Large intestine (tissue), 3 donors: ENCODE measurements at regions not wholly inside any gene's neighbourhood (a gene's known extent, or its start where the extent isn't known, plus 50 kb on each side); places are given as distances from the start of the nearest gene placed in this dataset.
A peak's percentile ranks its signal among the peaks of the same experiment; 100 is the strongest.
"Not testable (repeated sequence)": the region's sequence is repeated elsewhere in the genome, so short reads cannot be mapped to it uniquely, and the experiment has no call there.

Source experiments
- DNase-seq, 2 donors: peaks; one replicate each; pipeline versions ENCODE4 v3.0.0 to v3.0.0-alpha.2; 2013
- H3K27ac ChIP-seq: one replicate; pipeline ENCODE4 v1.5.1; 2013; ENCODE audit warnings: low read length
- H3K27me3 ChIP-seq: 2 replicates; pipeline ENCODE4 v1.6.1; 2013; ENCODE audit warnings: low read length; ENCODE audit not compliant: control insufficient read depth, insufficient read depth
- H3K36me3 ChIP-seq: 2 replicates; pipeline ENCODE4 v1.6.1; 2013; ENCODE audit warnings: low read length; ENCODE audit not compliant: control insufficient read depth, insufficient read depth
- H3K4me1 ChIP-seq: one replicate; pipeline ENCODE4 v1.6.1; 2013; ENCODE audit warnings: low read length; ENCODE audit not compliant: control insufficient read depth, insufficient read depth
- H3K4me3 ChIP-seq: one replicate; pipeline ENCODE4 v1.5.1; 2013; ENCODE audit warnings: low read length
- H3K9me3 ChIP-seq: one replicate; pipeline ENCODE4 v1.6.1; 2013; ENCODE audit warnings: mild to moderate bottlenecking, low read depth, low read length, moderate library complexity; ENCODE audit not compliant: control insufficient read depth
- WGBS: methylation state at CpG from one replicate; pipeline ENCODE4 v1.1.5; 2013; ENCODE audit warnings: low lambda C conversion rate; ENCODE audit not compliant: insufficient coverage; 5-methylcytosine and 5-hydroxymethylcytosine counted together

GRCh38 chr20:22529150-22530019 lies 55.0 kb downstream of the FOXA2 start:
- no peaks in the 10 kb centered on the region for H3K9me3 ChIP-seq
- H3K4me3 ChIP-seq: no peak overlapping the region
- no peaks in the 10 kb centered on the region for H3K27me3 ChIP-seq
- no peak for DNase-seq
- no peaks in the 10 kb centered on the region for H3K36me3 ChIP-seq
- peaks cover 9% of the 10 kb centered on the region for H3K4me1 ChIP-seq
- 83% methylated on average over 2 of the region's 13 CpGs for WGBS
- H3K27ac ChIP-seq: no peak overlapping the region

- DNase-seq: no peak
- Histone ChIP-seq H3K27me3 (no peaks in the 10 kb centered on the region), H3K4me1 (peaks cover 7% of the 10 kb centered on the region), H3K9me3 (no peaks in the 10 kb centered on the region), H3K27ac (no peak overlapping the region), H3K36me3 (no peaks in the 10 kb centered on the region), H3K4me3 (no peak overlapping the region)
- no CpG with 5 or more reads among the region's 3 CpGs for WGBS
Measured at GRCh38 chr20:22526512-22527012, 57.8 kb downstream of the FOXA2 start.

- no CpG with 5 or more reads among the region's 7 CpGs for whole genome bisulfite sequencing
- DNase-seq: no peak
- no peak overlapping the region for H3K4me3 ChIP-seq
- H3K4me1 ChIP-seq: peaks cover 7% of the 10 kb centered on the region
- no peak overlapping the region for H3K27ac ChIP-seq
- no peaks in the 10 kb centered on the region for H3K36me3 ChIP-seq
- H3K27me3 ChIP-seq: no peaks in the 10 kb centered on the region
- H3K9me3 ChIP-seq: no peaks in the 10 kb centered on the region
Measured at GRCh38 chr20:22525821-22526220, 58.6 kb downstream of the FOXA2 start.

- Histone ChIP-seq H3K27me3 (no peaks in the 10 kb centered on the region), H3K4me3 (no peak overlapping the region), H3K9me3 (no peaks in the 10 kb centered on the region), H3K36me3 (no peaks in the 10 kb centered on the region), H3K27ac (no peak overlapping the region), H3K4me1 (peaks cover 7% of the 10 kb centered on the region)
- no CpG with 5 or more reads among the region's 4 CpGs for WGBS
- DNase-seq: no peak
Measured at GRCh38 chr20:22525069-22525820, 59.1 kb downstream of the FOXA2 start.

GRCh38 chr20:22524393-22525015 lies 59.9 kb downstream of the FOXA2 start:
- H3K9me3 ChIP-seq: no peaks in the 10 kb centered on the region
- H3K4me1 ChIP-seq: peaks cover 7% of the 10 kb centered on the region
- peak overlapping the region; percentile 23 for H3K27ac ChIP-seq
- WGBS: 38% methylated on average over 4 of the region's 6 CpGs
- H3K36me3 ChIP-seq: no peaks in the 10 kb centered on the region
- no peaks in the 10 kb centered on the region for H3K27me3 ChIP-seq
- DNase-seq: no peak
- no peak overlapping the region for H3K4me3 ChIP-seq

GRCh38 chr20:22523499-22524392 lies 60.6 kb downstream of the FOXA2 start:
- Histone ChIP-seq H3K27ac (peak overlapping the region; percentile 16), H3K27me3 (no peaks in the 10 kb centered on the region), H3K9me3 (no peaks in the 10 kb centered on the region), H3K36me3 (no peaks in the 10 kb centered on the region), H3K4me3 (no peak overlapping the region), H3K4me1 (peaks cover 7% of the 10 kb centered on the region)
- WGBS: no CpG with 5 or more reads among the region's 15 CpGs
- DNase-seq: peak; percentile 68 to 85

- H3K4me3 ChIP-seq: no peak overlapping the region
- no CpG with 5 or more reads among the region's 7 CpGs for WGBS
- DNase-seq: no peak
- no peaks in the 10 kb centered on the region for H3K27me3 ChIP-seq
- H3K9me3 ChIP-seq: no peaks in the 10 kb centered on the region
- no peak overlapping the region for H3K27ac ChIP-seq
- peaks cover 7% of the 10 kb centered on the region for H3K4me1 ChIP-seq
- no peaks in the 10 kb centered on the region for H3K36me3 ChIP-seq
Measured at GRCh38 chr20:22523128-22523498, 61.3 kb downstream of the FOXA2 start.

- no peak overlapping the region for H3K27ac ChIP-seq
- H3K4me3 ChIP-seq: no peak overlapping the region
- no peaks in the 10 kb centered on the region for H3K36me3 ChIP-seq
- no peak for DNase-seq
- H3K9me3 ChIP-seq: no peaks in the 10 kb centered on the region
- no CpG with 5 or more reads among the region's 3 CpGs for WGBS
- H3K4me1 ChIP-seq: peaks cover 7% of the 10 kb centered on the region
- H3K27me3 ChIP-seq: no peaks in the 10 kb centered on the region
Measured at GRCh38 chr20:22522701-22523100, 61.7 kb downstream of the FOXA2 start.

GRCh38 chr20:22521940-22522339 lies 62.4 kb downstream of the FOXA2 start:
- DNase-seq: not testable (repeated sequence)
- WGBS: no CpG with 5 or more reads among the region's 12 CpGs

More at GRCh38 chr20:22521940-22522339, 62.4 kb downstream of the FOXA2 start:
- not testable (repeated sequence) for H3K27ac ChIP-seq, H3K4me3 ChIP-seq, H3K36me3 ChIP-seq, H3K9me3 ChIP-seq, H3K27me3 ChIP-seq, H3K4me1 ChIP-seq
